NAMALWA (cell line): ENCODE measurements at regions not wholly inside any gene's neighbourhood (a gene's known extent, or its start where the extent isn't known, plus 50 kb on each side); places are given as distances from the start of the nearest gene placed in this dataset.

Source experiments
- DNase-seq: peaks from one replicate; pipeline ENCODE4 v3.0.0-alpha.2; 2015; ENCODE audit warnings: low spot score

GRCh38 chr15:94682171-94682570 lies 450.8 kb downstream of the MCTP2 start:
- DNase-seq = no peak

DNA sequence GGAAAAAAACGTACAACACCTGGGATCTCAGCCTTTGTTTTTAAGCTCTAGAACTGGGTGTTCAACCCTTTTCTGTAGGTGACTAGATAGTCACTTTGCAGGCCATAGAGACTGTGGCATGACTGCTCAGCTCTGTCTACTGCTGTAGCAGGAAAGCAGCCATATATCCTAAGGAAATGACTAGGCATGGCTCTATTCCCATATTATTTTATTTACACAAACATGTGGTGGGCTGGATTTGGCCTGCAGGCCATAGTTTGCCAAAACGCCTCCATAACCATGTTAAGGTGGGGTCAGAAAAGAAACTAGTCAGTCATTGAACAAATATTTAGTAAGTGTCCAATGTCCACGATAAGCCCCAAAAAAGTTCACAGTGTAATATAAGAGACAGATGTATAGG lies 452.5 kb downstream of the MCTP2 start:
- DNase-seq = no peak

DNA sequence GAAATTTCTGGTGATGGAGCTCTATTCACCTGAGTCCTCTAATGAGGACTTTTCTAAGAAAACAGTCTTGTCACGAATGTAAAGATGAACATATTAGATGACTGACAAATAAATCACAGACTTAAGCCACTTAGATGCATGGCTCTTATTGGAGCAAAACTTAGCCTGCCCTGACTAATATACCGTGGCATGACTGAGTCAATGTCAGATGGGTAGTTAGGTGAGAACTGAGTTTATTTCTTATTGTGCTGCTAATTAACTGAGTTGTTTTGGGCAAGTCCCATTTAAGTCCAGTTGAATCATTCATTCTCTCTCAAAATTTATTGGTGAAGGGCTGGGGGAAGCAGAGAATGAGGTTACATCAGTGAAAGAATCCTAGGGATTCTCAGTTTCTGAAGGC lies 459.8 kb downstream of the MCTP2 start:
- DNase-seq = no peak

GRCh38 chr15:94692710-94693109 lies 461.3 kb downstream of the MCTP2 start:
- DNase-seq = no peak

- DNase-seq = no peak
These were observed 468.9 kb downstream of the MCTP2 start for GRCh38 chr15:94700211-94700610.

GRCh38 chr15:94701281-94701985 lies 470.1 kb downstream of the MCTP2 start:
- DNase-seq = no peak

- DNase-seq = no peak
These were observed 472.2 kb downstream of the MCTP2 start for GRCh38 chr15:94703596-94703995.

DNA sequence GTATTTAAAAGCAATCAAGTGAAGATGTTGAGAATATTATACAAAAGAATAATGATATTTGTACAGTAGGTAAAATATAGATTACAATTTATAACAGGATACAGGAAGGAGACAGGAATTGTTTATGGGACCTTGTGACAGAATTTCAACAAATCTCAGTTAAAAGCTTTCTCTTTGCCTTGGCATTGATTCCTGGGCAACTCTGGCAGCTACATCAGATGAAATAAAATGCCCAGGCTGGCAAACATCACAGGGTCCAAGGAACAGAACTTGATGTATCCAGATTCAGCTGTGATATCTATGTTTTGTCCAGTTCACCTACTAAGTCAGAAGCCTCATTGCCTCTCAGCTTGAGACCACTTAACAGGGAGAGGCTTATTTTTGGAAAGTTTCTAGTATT lies 473.1 kb downstream of the MCTP2 start:
- DNase-seq = no peak

DNA sequence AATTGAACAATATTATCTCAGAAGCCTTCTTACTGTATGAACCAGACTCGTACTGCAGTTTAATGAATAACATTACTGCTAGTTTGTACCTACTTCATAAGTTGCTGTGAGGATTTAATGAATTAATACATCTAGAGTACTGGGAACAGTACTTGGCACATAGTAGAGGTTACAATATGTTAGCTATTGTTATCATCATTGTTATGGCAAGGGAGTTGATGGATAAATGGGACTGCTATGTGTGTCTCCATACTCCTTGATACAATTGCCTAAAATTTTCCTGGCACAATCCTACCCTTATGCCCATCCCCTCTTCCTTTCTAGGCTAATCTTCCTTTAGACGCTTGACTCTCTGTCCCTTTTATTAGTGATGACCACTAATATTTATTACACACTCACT lies 473.6 kb downstream of the MCTP2 start:
- no peak for DNase-seq

DNA sequence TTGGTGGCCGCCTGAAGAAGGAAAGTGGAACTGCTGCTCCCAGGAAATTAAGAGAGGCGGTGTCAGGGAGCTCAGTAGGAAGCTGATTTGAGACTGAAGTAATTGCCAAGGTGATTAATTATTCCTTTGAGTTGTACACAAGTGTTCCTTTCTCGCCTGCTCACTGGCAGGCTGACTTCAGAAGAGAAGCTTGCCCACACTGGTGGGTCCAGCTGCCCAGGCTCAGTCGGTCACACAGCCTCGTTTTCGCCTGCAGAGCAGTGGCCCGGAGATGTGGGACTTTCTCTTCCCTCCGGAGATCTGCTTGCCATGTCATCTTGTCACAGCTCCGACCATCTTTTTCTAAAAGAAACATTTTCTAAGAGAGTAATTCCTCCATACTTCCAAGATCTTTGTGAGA lies 478.0 kb downstream of the MCTP2 start:
- no peak for DNase-seq

DNA sequence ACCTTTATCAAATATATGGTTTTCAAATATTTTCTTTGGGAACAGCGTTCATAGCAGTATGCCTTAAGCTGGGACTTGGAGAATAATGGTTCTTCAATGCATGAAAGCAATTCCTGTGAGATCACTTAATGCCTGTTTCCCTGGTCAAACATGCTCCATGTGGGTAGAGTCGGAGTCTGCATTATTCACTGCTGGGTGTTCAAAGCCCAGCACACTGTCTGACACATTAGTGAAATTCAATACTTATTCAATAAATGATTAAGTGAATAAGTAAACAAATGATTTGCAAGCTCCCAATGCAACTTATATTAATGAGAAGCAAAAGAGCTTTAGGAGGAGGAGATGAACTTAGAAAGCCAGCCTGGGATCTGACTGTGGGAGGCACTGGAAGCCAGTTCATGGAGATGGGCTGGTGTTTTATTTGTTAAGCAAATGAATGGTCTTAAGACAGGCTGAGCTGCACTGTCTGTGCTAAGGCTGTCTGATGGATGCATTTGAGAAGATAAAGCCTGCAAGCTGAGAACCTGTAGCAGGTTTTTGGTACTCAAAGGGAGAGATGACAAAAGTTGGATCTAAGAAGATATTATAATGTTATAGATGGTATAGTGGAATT lies 490.8 kb downstream of the MCTP2 start:
- no peak for DNase-seq

GRCh38 chr15:94723801-94724200 lies 492.4 kb downstream of the MCTP2 start:
- DNase-seq = no peak

DNA sequence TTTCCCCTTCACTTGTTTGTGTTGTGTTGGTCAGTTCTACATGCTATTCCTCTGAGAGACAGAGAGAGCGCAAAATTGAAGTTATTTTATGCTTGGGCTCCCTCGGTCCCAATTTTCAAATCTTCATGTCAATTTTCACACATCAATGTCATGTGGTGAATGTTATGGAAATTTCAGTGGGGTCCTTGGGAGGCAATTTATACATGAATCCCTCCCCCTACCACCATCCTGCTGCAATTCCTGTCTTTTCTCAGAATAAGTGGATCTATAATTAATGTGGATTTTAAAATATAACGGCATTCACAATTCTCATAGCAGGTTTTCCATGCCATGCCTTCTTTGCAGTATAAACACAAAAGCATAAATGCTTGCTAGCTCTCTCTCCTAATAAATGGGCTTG lies 499.9 kb downstream of the MCTP2 start:
- DNase-seq = no peak

DNA sequence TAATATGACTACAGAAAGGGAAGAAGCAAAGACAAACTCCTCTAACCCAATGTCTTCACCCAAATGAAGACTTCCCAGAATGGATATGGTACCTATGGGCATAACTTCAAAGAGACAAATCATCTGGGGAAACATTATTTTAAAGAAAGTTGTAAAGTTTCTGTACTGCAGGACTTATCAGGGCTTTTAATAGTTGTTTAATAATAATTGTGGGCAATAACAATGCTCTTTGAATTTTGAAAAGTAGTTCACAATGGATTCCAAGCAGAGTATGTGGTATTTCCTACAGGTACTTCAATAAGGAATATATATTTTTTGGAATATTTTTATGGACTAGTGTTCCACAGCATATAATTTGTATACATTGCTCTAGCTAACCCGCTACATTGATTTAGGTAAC lies 503.1 kb downstream of the MCTP2 start:
- no peak for DNase-seq

GRCh38 chr15:94736236-94736635 lies 504.9 kb downstream of the MCTP2 start:
- DNase-seq = no peak

GRCh38 chr15:94739639-94740038 lies 508.3 kb downstream of the MCTP2 start:
- no peak for DNase-seq

- DNase-seq = no peak
These were observed 509.1 kb downstream of the MCTP2 start for GRCh38 chr15:94740469-94740868.

DNA sequence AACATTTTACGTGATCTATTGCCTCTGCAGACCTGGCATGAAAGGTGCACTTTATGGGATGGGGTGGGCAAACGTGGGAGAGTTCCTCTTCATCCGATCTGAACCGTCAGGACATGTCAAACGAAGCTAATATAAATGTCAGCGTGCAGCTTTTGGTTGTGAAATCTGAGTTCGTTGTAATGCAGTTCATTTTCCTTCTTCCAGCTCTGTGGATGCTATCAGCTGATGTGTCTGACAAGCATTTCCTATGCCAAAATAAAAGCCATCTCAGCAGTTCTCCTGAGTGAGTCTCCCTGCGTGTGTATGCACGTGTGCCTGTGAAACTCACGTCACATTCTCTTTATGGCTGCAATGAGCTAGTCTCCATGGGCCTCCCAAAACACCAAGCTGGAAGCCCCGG lies 512.3 kb downstream of the MCTP2 start:
- no peak for DNase-seq

GRCh38 chr15:94744080-94744793 lies 512.9 kb downstream of the MCTP2 start:
- no peak for DNase-seq

- DNase-seq = no peak
These were observed 514.0 kb downstream of the MCTP2 start for GRCh38 chr15:94745371-94745770.

- no peak for DNase-seq
These were observed 516.1 kb downstream of the MCTP2 start for GRCh38 chr15:94747510-94747909.

DNA sequence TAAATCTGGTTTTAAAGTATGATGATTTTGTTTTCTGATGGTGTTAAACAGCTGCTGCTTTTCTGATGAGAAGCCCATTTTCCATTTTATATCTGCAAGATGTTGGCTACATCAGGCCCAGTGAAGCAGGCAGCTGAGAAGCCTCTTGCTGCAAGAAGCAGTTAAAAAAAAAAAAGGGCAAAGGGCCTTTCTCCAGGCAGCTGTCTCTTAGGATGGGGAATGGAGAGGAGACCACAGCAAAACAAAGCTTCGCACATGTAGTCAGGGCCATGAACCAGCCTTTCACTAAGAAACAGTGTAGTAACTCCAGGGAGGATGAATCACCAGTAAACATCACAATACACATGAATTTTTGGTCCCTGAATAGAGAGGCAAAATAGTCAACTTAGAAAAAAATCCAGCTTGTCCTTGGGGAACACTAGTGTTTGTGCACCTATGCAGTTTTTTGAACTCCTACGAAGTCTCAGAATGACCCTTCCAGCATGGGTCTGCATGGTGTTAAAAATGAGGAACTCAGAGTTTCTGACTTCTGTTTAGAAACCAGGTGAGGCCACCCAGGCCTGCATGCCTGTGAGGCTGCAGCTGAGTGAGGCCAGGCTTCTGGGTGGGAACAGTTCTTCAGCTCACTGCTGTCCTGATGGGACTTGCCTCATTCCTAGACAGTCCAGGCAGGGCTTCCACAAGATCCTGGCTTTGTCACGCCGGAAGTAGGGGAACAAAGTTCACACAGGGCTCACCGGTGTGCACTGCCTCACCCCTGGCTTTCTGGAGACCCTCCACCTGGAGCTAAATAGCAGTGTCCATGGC lies 518.7 kb downstream of the MCTP2 start:
- peak; percentile 7 for DNase-seq

DNA sequence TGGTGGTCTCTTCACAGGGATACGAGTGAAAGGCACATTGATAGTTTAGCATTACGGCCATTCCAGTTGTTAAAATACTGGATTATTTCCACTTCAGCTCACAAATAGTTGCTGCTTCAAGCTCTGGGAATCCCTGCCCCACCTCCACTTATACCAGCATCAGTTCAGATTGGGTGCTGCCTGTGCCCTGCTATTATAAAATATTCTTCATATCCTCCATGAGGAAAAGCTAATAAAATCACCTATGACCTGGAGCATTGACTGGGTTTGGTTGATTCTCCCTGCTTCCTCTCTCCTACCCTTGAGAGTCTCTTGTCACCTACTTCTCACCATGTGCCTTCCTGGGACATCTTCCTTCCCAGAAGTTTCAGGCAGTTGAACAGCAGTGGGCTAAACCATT lies 529.0 kb downstream of the MCTP2 start:
- no peak for DNase-seq
